ENCODE measurements at regions not wholly inside any gene's neighbourhood (a gene's known extent, or its start where the extent isn't known, plus 50 kb on each side); places are given as distances from the start of the nearest gene placed in this dataset.

GRCh38 chr2:6675791-6676190 lies 189.9 kb downstream of the CMPK2 start:
- TF ChIP-seq CTCF (IDR thresholded peaks at IDR 0.05) (no peak), POLR2A (IDR thresholded peaks at IDR 0.05) (no peak)

Measured in esophagus squamous epithelium (tissue), 4 donors.